ENCODE measurements at regions not wholly inside any gene's neighbourhood (a gene's known extent, or its start where the extent isn't known, plus 50 kb on each side); places are given as distances from the start of the nearest gene placed in this dataset.
A peak's percentile ranks its signal among the peaks of the same experiment; 100 is the strongest.

GRCh38 chr3:127421943-127422662 is 134.3 kb upstream of the PRR20G start:
- Histone ChIP-seq H3K27ac (ENCODE audit: low read depth, low read length) (no peak overlapping the region), H3K9ac (ENCODE audit: extremely low read depth, low read length, poor library complexity, severe bottlenecking) (no peak overlapping the region), H3K4me3 (ENCODE audit: low read length) (no peak overlapping the region), H3K27me3 (ENCODE audit: control insufficient read depth, insufficient read depth, low read length, poor library complexity, severe bottlenecking) (no peaks in the 10 kb centered on the region), H3K9me3 (ENCODE audit: control insufficient read depth, low read length) (no peaks in the 10 kb centered on the region), H3K4me1 (ENCODE audit: control insufficient read depth, insufficient read depth, low read length) (peaks cover 9% of the 10 kb centered on the region), H3K36me3 (ENCODE audit: control insufficient read depth, insufficient read depth, low read length) (no peaks in the 10 kb centered on the region)
- WGBS, 2 experiments (ENCODE audit: insufficient coverage in 1 of 2, insufficient read length in 1 of 2) = 90 to 95% methylated on average over 10 of the region's 10 CpGs
- no peaks in the 10 kb centered on the region for H3K9me3 Mint-ChIP-seq
- H3K36me3 Mint-ChIP-seq (ENCODE audit: low read depth) = no peaks in the 10 kb centered on the region
- H3K4me1 Mint-ChIP-seq = peaks cover 40% of the 10 kb centered on the region
- H3K27me3 Mint-ChIP-seq (ENCODE audit: insufficient read depth) = no peaks in the 10 kb centered on the region
- peak; percentile 31 for DNase-seq
- no peak overlapping the region for H3K4me3 Mint-ChIP-seq
- no peak overlapping the region for H3K27ac Mint-ChIP-seq
- no peak for TF ChIP-seq CTCF (conservative IDR thresholded peaks at IDR 0.05)

GRCh38 chr3:127420829-127421228 is 133.0 kb upstream of the PRR20G start:
- whole genome bisulfite sequencing, 2 experiments (ENCODE audit: insufficient coverage in 1 of 2, insufficient read length in 1 of 2) = 68 to 81% methylated on average over 3 to 7 of the region's 7 CpGs
- no peak overlapping the region for H3K27ac Mint-ChIP-seq
- H3K4me1 ChIP-seq (ENCODE audit: control insufficient read depth, insufficient read depth, low read length) = peaks cover 4% of the 10 kb centered on the region
- no peak overlapping the region for H3K4me3 Mint-ChIP-seq
- H3K4me1 Mint-ChIP-seq = peaks cover 31% of the 10 kb centered on the region
- no peaks in the 10 kb centered on the region for H3K9me3 Mint-ChIP-seq
- H3K27ac ChIP-seq (ENCODE audit: low read depth, low read length) = no peak overlapping the region
- no peak overlapping the region for H3K4me3 ChIP-seq (ENCODE audit: low read length)
- TF ChIP-seq CTCF (conservative IDR thresholded peaks at IDR 0.05) = peak; percentile 34
- H3K9ac ChIP-seq (ENCODE audit: extremely low read depth, low read length, poor library complexity, severe bottlenecking) = no peak overlapping the region
- no peaks in the 10 kb centered on the region for H3K27me3 ChIP-seq (ENCODE audit: control insufficient read depth, insufficient read depth, low read length, poor library complexity, severe bottlenecking)
- no peaks in the 10 kb centered on the region for H3K9me3 ChIP-seq (ENCODE audit: control insufficient read depth, low read length)
- H3K36me3 ChIP-seq (ENCODE audit: control insufficient read depth, insufficient read depth, low read length) = no peaks in the 10 kb centered on the region
- H3K27me3 Mint-ChIP-seq (ENCODE audit: insufficient read depth) = no peaks in the 10 kb centered on the region
- no peaks in the 10 kb centered on the region for H3K36me3 Mint-ChIP-seq (ENCODE audit: low read depth)
- peak; percentile 77 for DNase-seq

GRCh38 chr3:127419641-127420553 is 132.1 kb upstream of the PRR20G start:
- TF ChIP-seq CTCF (conservative IDR thresholded peaks at IDR 0.05) = no peak
- no peaks in the 10 kb centered on the region for H3K36me3 ChIP-seq (ENCODE audit: control insufficient read depth, insufficient read depth, low read length)
- peaks cover 31% of the 10 kb centered on the region for H3K4me1 Mint-ChIP-seq
- no peak overlapping the region for H3K9ac ChIP-seq (ENCODE audit: extremely low read depth, low read length, poor library complexity, severe bottlenecking)
- peak; percentile 38 for DNase-seq
- H3K4me3 ChIP-seq (ENCODE audit: low read length) = no peak overlapping the region
- no peak overlapping the region for H3K4me3 Mint-ChIP-seq
- no peaks in the 10 kb centered on the region for H3K36me3 Mint-ChIP-seq (ENCODE audit: low read depth)
- no peaks in the 10 kb centered on the region for H3K9me3 ChIP-seq (ENCODE audit: control insufficient read depth, low read length)
- no peaks in the 10 kb centered on the region for H3K27me3 Mint-ChIP-seq (ENCODE audit: insufficient read depth)
- H3K27me3 ChIP-seq (ENCODE audit: control insufficient read depth, insufficient read depth, low read length, poor library complexity, severe bottlenecking) = no peaks in the 10 kb centered on the region
- H3K9me3 Mint-ChIP-seq = no peaks in the 10 kb centered on the region
- H3K27ac Mint-ChIP-seq = no peak overlapping the region
- H3K4me1 ChIP-seq (ENCODE audit: control insufficient read depth, insufficient read depth, low read length) = peaks cover 4% of the 10 kb centered on the region
- 88 to 92% methylated on average over 9 to 12 of the region's 12 CpGs for WGBS, 2 experiments (ENCODE audit: insufficient coverage in 1 of 2, insufficient read length in 1 of 2)
- no peak overlapping the region for H3K27ac ChIP-seq (ENCODE audit: low read depth, low read length)
